HG03039 (cell line): ENCODE measurements at regions not wholly inside any gene's neighbourhood (a gene's known extent, or its start where the extent isn't known, plus 50 kb on each side); places are given as distances from the start of the nearest gene placed in this dataset.
A peak's percentile ranks its signal among the peaks of the same experiment; 100 is the strongest.
"Not testable (repeated sequence)": the region's sequence is repeated elsewhere in the genome, so short reads cannot be mapped to it uniquely, and the experiment has no call there.

Experiments used
- ATAC-seq: cut with Tn5 transposase; IDR thresholded peaks from one replicate; pipeline ENCODE4 v1.9.1; 2021; ENCODE audit warnings: mild to moderate bottlenecking, moderate library complexity; ENCODE audit not compliant: unreplicated experiment

DNA sequence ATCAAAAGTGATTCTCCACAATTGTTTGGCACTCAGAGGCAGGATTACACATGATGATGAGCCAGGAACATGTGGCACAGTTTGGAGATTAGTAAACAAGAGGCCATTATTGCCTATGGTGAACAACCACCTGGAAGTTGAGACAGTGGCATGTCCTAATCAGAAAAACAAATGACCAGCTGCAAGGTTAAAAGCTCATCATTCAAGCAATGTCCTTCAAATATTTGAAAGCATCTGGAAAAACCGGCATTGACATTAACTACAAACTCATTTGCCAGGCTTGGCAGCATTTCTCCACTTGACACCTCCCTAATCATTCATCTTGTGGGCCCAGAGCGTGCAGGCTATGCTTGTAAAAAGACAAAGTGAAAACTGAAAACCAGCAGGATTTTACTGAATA is 80.6 kb upstream of the MEGF10 start:
- ATAC-seq, result no peak

GRCh38 chr5:127213231-127213630 is 77.4 kb upstream of the MEGF10 start:
- no peak for ATAC-seq

GRCh38 chr5:127216143-127216542 is 74.5 kb upstream of the MEGF10 start:
- ATAC-seq, result no peak

- ATAC-seq, result no peak
Measured at GRCh38 chr5:127216898-127217675, 73.5 kb upstream of the MEGF10 start.

DNA sequence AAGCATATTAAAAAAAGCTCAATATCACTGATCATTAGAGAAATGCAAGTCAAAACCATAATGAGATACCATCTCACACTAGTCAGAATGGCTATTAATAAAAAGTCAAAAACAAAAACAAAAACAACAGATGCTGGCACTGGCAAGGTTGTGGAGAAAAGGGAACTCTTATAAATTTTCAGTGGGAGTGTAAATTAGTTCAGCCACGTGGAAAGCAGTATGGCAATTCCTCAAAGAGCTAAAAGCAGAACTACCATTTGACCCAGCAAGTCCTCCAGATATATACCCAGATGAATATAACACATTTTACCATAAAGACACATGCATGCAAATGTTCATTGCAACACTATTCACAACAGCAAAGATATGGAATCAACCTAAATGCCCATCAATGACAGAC is 68.7 kb upstream of the MEGF10 start:
- ATAC-seq, result not testable (repeated sequence)

- ATAC-seq, result not testable (repeated sequence)
Measured at GRCh38 chr5:127222571-127223156, 67.9 kb upstream of the MEGF10 start.

- no peak for ATAC-seq
Measured at GRCh38 chr5:127223256-127223974, 67.2 kb upstream of the MEGF10 start.

DNA sequence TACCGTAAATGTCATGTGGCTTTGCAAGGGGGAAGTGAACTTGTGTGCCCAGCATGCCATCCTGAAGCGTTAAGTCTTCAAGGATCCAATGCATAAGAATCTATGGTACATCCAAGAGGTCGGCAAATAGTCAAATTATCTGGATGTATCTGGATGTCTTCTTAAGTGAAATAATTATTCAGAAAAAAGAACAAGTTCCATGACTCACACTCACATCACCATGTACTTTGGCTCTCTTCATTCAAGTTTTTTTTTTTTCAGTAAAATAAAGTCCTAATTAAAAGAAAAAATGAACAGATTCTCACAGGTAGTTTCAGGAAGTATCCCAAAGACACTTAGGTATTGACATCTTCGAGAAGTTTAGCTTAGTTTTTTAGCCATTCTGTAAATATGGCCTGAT is 62.7 kb upstream of the MEGF10 start:
- no peak for ATAC-seq

DNA sequence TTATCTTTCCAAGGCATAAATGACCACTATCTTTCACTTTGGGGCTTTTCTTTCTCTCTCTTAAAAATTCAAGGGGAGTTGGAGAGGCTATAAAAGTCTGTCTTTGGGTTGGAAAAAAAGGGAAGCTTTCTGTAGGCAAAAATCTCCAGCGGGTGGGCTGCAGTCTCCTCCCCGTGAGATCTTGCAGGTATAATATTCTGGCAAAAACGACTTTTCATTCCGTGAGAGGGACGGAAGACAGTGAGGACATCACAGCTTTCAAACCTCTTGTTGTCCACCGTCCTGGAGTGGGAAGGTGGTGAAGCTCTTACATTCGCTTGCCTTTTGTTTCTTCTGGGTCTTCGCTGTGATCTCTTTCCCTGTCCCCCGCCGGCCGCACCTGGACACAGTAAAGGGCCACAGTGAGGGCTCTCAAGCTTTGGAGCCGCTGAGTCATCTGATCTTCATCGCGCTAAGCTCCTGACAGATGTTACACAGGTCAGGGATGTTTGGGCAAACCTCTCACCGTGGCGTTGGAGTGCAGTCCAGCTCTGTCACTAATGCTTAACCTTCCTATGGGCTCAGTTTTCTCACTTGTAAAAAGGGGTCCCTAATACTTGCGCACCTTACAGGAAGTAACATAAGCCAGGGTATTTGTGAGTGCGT is 61.9 kb upstream of the MEGF10 start:
- ATAC-seq, result no peak

DNA sequence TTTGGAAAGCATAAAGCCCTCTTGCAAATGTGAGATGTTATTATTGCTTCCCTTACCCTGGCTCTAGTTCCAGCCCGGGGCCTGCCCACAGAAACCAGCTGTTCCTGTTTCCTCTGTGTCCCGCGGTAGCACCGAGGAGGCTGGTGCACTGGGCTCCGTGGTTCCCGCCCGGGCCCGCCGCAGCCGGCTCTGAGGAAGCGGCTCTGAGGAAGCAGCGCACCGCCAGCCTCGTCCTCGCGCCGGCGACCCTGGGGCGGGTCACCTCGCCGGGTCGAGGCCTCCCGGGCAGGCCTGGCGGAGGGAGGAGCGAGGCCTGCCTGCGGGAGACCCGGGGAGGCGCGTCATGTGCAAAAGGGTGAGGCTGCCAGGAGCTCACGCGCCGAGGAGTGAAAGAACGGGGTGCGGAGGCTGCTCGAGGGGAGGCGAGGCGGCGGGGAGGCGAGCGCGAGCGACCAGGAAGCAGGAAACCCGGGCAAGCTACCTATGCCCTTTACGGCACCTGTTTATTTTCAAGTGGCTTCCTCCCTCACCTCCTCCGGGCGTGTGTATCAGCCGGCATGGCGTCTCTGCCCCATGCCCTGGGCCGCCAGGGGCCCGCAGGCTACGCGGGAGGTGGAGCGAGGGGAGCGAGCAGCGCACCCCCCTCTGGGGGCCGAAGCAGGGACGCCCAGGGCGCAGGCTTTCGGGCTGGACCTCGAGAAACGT is 61.3 kb upstream of the MEGF10 start:
- peak; percentile 84 for ATAC-seq

DNA sequence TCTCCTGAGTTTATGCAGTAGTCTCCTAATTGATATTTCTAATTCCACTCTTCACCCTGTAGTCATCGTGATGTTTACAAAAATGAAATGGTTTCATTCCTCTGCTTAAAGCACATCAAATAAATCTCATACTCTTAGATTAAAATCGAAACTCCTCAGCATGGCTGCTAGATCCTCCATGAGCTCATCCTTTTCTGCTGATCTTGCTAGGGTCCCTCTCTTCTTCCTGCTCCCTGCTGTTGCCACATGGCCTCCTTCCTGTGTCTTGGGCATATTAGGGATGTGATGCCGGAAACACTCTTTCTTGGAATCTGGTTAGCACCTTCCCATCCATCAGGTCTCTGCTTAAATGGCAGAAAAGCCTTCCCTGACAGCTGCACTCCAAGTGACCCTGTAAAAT is 59.5 kb upstream of the MEGF10 start:
- no peak for ATAC-seq

DNA sequence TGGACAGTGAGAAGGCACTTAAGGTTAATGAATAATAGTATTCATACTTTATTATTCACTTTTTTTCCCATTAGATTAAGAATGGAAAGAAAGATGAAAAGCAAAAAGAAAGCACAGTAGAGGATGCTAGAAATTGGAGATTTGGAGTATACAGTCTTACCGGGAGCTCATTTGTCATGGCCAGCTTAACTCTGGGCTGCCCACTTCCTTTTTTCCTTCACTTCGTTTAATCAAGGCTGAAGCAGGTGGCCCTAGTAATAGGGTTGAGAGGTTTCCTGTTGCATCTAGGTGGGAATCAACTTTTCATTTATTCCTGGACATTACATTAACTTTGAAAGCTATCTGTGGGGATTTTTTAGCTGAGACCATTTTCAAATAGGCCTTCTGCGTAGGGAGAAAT is 57.0 kb upstream of the MEGF10 start:
- no peak for ATAC-seq

- ATAC-seq, result no peak
Measured at GRCh38 chr5:127235136-127235535, 55.5 kb upstream of the MEGF10 start.

DNA sequence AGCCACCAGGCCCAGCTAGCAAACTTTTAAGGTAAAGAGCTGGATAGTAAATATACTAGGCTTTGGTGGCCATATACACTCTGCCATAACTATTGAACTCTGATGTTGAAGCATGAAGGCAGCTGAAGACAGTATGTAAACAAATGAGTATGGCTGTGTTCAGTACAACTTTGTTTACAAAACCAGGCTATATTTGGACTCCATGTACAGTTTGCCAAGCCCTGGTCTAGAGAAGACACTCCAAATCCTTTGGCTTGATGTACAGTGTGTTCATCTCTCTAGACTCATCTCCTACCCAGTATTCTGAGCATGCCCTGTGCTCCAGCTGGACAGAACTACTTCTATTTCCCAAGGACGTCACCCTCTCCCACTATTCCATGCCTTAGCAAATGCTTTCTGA is 54.3 kb upstream of the MEGF10 start:
- no peak for ATAC-seq
